Neural progenitor cell (in vitro differentiated cells): ENCODE measurements at regions not wholly inside any gene's neighbourhood (a gene's known extent, or its start where the extent isn't known, plus 50 kb on each side); places are given as distances from the start of the nearest gene placed in this dataset.

Experiments used
- DNase-seq: peaks from one replicate; pipeline ENCODE4 v3.0.0-alpha.2; 2016; ENCODE audit warnings: low spot score
- H2AFZ ChIP-seq: fragments of 200-600 bp; sonication (generic); replicated peaks from 2 replicates; pipeline ENCODE4 v1.6.1; 2016; ENCODE audit warnings: antibody characterized with exemption
- H3F3A ChIP-seq: fragments of 200-600 bp; sonication (generic); 2 replicates; pipeline ENCODE4 v1.6.1; 2016; ENCODE audit warnings: antibody characterized with exemption, low read depth
- H3K27ac ChIP-seq: fragments of 200-600 bp; sonication (generic); 2 replicates; pipeline ENCODE4 v1.5.1; 2016; ENCODE audit warnings: mild to moderate bottlenecking
- H3K27me3 ChIP-seq: fragments of 200-600 bp; sonication (generic); 2 replicates; pipeline ENCODE4 v1.6.1; 2016; ENCODE audit warnings: mild to moderate bottlenecking, moderate library complexity
- H3K36me3 ChIP-seq: fragments of 200-600 bp; sonication (generic); 2 replicates; pipeline ENCODE4 v1.5.1; 2016
- H3K4me1 ChIP-seq: fragments of 200-600 bp; sonication (generic); 2 replicates; pipeline ENCODE4 v1.6.1; 2016; ENCODE audit warnings: mixed run types
- H3K4me2 ChIP-seq: fragments of 200-600 bp; sonication (generic); 2 replicates; pipeline ENCODE4 v1.6.1; 2016
- H3K4me3 ChIP-seq: fragments of 200-600 bp; sonication (generic); 2 replicates; pipeline ENCODE4 v1.5.1; 2016
- H3K79me2 ChIP-seq: fragments of 200-600 bp; sonication (generic); 2 replicates; pipeline ENCODE4 v1.6.1; 2016; ENCODE audit warnings: low read depth
- H3K9ac ChIP-seq: fragments of 200-600 bp; sonication (generic); 2 replicates; pipeline ENCODE4 v1.6.1; 2016
- H3K9me3 ChIP-seq: fragments of 200-600 bp; sonication (generic); 2 replicates; pipeline ENCODE4 v1.5.1; 2016; ENCODE audit warnings: low read depth
- H4K20me1 ChIP-seq: fragments of 200-600 bp; sonication (generic); 2 replicates; pipeline ENCODE4 v1.6.1; 2016; ENCODE audit warnings: low read depth
- H3K27ac Mint-ChIP-seq: 3 replicates; pipeline ENCODE4 v1.8.0; 2021; ENCODE audit warnings: mixed read lengths
- H3K27me3 Mint-ChIP-seq: 2 replicates; pipeline ENCODE4 v1.8.0; 2022; ENCODE audit warnings: low read depth, mild to moderate bottlenecking, inconsistent platforms, moderate library complexity, mixed read lengths; ENCODE audit not compliant: insufficient read depth
- H3K36me3 Mint-ChIP-seq: 3 replicates; pipeline ENCODE4 v1.8.0; 2021; ENCODE audit warnings: mixed read lengths
- H3K4me1 Mint-ChIP-seq: 3 replicates; pipeline ENCODE4 v1.8.0; 2021; ENCODE audit warnings: mixed read lengths
- H3K4me3 Mint-ChIP-seq: 3 replicates; pipeline ENCODE4 v1.8.0; 2021; ENCODE audit warnings: mild to moderate bottlenecking, moderate library complexity, mixed read lengths
- H3K9me3 Mint-ChIP-seq: 3 replicates; pipeline ENCODE4 v1.8.0; 2020; ENCODE audit warnings: mixed read lengths
- CTCF ChIP-seq: fragments of 200-600 bp; sonication (generic); IDR thresholded peaks from 2 replicates; pipeline ENCODE4 v1.5.1; 2017; ENCODE audit warnings: antibody characterized with exemption, mild to moderate bottlenecking
- EZH2 ChIP-seq: fragments of 200-600 bp; sonication (generic); IDR thresholded peaks from 2 replicates; pipeline ENCODE4 v1.6.1; 2017; ENCODE audit warnings: antibody characterized with exemption, mild to moderate bottlenecking, moderate library complexity
- EZH2phosphoT487 ChIP-seq: fragments of 200-600 bp; sonication (generic); IDR thresholded peaks from 2 replicates; pipeline ENCODE4 v1.6.1; 2017; ENCODE audit warnings: antibody characterized with exemption

GRCh38 chr15:96505014-96505413 lies 174.5 kb downstream of the NR2F2 start:
- Mint-ChIP-seq H3K9me3 (no peaks in the 10 kb centered on the region), H3K27ac (no peak overlapping the region), H3K36me3 (no peaks in the 10 kb centered on the region), H3K27me3 (peaks cover 8% of the 10 kb centered on the region), H3K4me3 (no peak overlapping the region), H3K4me1 (peaks cover 11% of the 10 kb centered on the region)
- Histone ChIP-seq H4K20me1 (peaks cover 6% of the 10 kb centered on the region), H3K79me2 (no peaks in the 10 kb centered on the region), H3K9ac (no peak overlapping the region), H3K36me3 (no peaks in the 10 kb centered on the region), H3F3A (peaks cover 6% of the 10 kb centered on the region), H3K27me3 (no peaks in the 10 kb centered on the region), H3K9me3 (no peaks in the 10 kb centered on the region), H3K27ac (no peak overlapping the region), H3K4me2 (no peak overlapping the region), H3K4me1 (peaks cover 13% of the 10 kb centered on the region), H3K4me3 (no peak overlapping the region), H2AFZ (no peak overlapping the region)
- TF ChIP-seq EZH2phosphoT487 (no peak), EZH2 (no peak), CTCF (no peak)
- no peak for DNase-seq

- Histone ChIP-seq H3F3A (no peaks in the 10 kb centered on the region), H2AFZ (no peak overlapping the region), H3K4me3 (no peak overlapping the region), H3K79me2 (no peaks in the 10 kb centered on the region), H3K36me3 (no peaks in the 10 kb centered on the region), H3K4me2 (no peak overlapping the region), H3K9me3 (no peaks in the 10 kb centered on the region), H3K4me1 (peaks cover 3% of the 10 kb centered on the region), H3K9ac (no peak overlapping the region), H4K20me1 (no peaks in the 10 kb centered on the region), H3K27me3 (no peaks in the 10 kb centered on the region), H3K27ac (no peak overlapping the region)
- TF ChIP-seq EZH2phosphoT487 (no peak), CTCF (no peak), EZH2 (no peak)
- H3K27ac Mint-ChIP-seq: no peak overlapping the region
- no peaks in the 10 kb centered on the region for H3K27me3 Mint-ChIP-seq
- peaks cover 4% of the 10 kb centered on the region for H3K9me3 Mint-ChIP-seq
- H3K36me3 Mint-ChIP-seq: no peaks in the 10 kb centered on the region
- no peaks in the 10 kb centered on the region for H3K4me1 Mint-ChIP-seq
- no peak for DNase-seq
- no peak overlapping the region for H3K4me3 Mint-ChIP-seq
Measured at GRCh38 chr15:96514607-96515285, 184.2 kb downstream of the NR2F2 start.

GRCh38 chr15:96515371-96515770 lies 184.9 kb downstream of the NR2F2 start:
- H3K4me2 ChIP-seq: no peak overlapping the region
- H3K27me3 ChIP-seq: no peaks in the 10 kb centered on the region
- Mint-ChIP-seq H3K36me3 (no peaks in the 10 kb centered on the region), H3K4me1 (no peaks in the 10 kb centered on the region), H3K27ac (no peak overlapping the region), H3K4me3 (no peak overlapping the region), H3K9me3 (peaks cover 4% of the 10 kb centered on the region), H3K27me3 (no peaks in the 10 kb centered on the region)
- no peak overlapping the region for H3K27ac ChIP-seq
- no peaks in the 10 kb centered on the region for H3K79me2 ChIP-seq
- no peak overlapping the region for H3K4me3 ChIP-seq
- H3K9me3 ChIP-seq: no peaks in the 10 kb centered on the region
- no peaks in the 10 kb centered on the region for H4K20me1 ChIP-seq
- no peaks in the 10 kb centered on the region for H3K36me3 ChIP-seq
- H3K4me1 ChIP-seq: peaks cover 3% of the 10 kb centered on the region
- TF ChIP-seq CTCF (no peak), EZH2 (no peak), EZH2phosphoT487 (no peak)
- no peaks in the 10 kb centered on the region for H3F3A ChIP-seq
- H3K9ac ChIP-seq: no peak overlapping the region
- no peak overlapping the region for H2AFZ ChIP-seq
- no peak for DNase-seq
